HG03196 (cell line): ENCODE measurements at regions not wholly inside any gene's neighbourhood (a gene's known extent, or its start where the extent isn't known, plus 50 kb on each side); places are given as distances from the start of the nearest gene placed in this dataset.

Source experiments
- ATAC-seq: cut with Tn5 transposase; IDR thresholded peaks from one replicate; pipeline ENCODE4 v1.9.1; 2021; ENCODE audit not compliant: unreplicated experiment

DNA sequence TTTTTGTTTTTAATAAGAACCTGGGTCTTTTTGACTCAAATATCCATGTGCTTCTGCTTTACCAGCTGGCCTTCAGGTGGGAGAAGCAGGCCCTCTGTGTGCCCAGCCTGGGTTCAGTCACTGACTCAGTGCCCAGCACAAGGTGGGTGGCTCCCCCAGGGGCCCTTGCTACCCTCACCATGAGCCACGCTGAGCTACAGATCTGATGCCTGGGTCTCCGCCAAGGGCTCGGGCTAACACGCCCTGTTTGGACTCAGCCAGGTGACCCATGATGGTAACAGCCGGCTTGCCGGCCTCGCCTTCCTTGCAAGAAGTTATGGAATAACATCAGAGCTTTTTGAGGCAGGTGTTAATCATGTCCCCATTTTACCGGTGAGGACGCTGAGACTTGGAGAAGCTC is 109.5 kb upstream of the NLRP1 start:
- no peak for ATAC-seq

DNA sequence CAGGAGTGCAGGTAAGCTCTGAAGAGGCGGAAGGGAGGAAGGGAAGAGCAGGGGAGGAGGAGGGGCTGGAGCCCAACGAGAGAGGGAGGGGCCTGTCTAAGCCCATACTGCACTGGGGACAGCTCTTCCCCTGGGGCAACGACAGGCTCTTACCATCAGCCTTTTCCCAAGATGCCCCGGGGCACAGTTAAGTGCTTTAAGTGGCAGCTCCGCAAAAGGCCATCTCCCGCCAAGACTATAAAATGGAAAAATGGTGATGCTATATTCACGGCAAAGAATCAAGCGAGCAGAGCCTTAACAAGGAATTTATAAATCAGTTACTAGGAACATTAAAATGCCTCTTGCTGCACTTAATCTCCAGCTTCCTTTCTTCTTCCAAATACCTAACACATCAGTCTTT is 110.2 kb upstream of the NLRP1 start:
- ATAC-seq: no peak

DNA sequence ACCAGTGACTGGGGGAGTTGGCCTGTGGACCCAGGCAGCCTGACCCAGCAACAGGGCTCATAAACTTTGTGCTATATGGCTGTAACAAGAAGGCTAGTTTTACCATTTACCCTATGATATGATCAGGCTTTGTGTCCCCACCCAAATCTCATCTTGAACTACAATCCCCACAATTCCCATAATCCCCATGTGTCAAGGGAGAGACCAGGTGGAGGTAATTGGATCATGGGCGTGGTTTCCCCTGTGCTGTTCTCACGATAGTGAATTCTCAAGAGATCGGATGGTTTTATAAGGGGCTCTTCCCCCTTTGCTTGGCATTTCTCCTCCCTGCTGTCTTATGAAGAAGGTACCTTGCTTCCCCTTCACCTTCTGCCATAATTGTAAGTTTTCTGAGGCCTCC is 111.2 kb upstream of the NLRP1 start:
- no peak for ATAC-seq

DNA sequence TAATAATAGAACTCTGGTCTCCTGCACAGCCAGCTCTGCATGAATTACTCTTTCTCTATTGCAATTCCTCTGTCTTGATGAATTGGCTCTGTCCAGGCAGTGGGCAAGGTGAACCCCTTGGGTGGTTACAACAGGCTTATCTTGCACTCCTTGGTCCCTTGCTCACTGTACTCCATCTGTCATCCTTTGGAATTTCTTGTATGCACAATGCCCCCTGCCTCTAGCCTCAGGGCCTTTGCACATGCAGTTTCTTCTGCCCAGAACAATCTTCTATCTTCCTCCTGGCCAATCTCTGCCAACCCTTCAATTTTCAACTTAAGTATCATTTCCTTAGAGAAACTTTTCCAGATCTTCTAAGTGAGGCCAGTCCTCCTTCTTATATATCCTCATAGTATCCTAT is 114.7 kb upstream of the NLRP1 start:
- no peak for ATAC-seq

DNA sequence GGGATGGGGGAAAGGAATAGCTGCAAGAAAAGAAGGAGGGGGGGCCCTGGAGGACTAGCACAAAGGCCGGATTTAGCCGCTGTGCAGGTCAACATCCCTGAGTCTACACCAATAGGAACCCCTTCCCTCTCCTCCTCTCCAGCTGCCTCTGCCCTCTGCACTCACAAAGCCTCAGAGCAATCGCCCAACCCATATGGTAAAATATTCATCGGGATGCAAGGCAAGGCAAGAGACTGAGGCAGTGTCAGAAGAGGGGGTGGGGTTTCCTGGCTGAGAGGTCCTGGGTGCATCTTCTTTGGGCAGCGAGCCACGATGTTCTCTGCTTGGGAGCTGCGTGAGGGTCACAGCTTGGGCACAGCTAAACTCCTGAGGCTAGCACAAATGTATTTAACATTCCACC is 115.5 kb upstream of the NLRP1 start:
- ATAC-seq: no peak

DNA sequence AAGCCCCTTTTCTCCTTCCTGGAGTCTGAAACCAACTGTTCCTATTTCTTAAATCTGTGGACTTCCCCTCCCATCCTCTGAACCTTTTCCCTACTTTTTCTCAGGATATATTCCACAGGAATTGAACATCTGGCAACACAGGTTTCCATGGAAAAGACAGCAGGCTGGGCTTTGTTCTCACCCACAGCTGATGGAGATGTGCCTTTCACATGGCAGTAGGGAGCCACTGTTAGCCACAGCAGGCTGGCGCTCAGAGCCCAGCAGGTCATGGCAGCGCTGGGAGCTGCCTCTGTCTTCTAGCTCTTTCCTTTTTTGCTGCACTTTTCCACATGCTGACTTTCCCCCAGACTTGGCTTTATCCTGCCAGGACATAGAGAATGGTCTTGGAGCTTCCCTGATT is 116.4 kb upstream of the NLRP1 start:
- ATAC-seq: no peak

DNA sequence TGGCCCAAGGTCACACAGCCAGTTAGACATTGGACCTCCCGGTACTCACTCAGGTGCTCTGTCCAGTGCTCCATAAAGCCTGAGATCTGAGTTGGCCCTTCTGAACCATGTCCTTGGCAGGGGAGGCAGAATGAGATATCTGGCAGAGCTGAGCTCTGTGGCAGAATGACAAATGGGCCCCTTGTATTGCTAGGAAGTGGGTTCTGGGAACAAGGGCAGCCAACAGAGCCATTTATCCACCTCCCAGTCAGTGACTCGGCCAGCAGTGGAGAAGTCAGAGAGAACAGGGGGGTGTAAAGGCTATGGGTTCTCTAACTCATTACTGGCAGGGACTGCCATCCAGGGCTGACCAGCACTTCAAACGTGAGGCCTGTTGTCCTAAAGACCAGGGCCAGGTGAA is 117.1 kb upstream of the NLRP1 start:
- no peak for ATAC-seq

DNA sequence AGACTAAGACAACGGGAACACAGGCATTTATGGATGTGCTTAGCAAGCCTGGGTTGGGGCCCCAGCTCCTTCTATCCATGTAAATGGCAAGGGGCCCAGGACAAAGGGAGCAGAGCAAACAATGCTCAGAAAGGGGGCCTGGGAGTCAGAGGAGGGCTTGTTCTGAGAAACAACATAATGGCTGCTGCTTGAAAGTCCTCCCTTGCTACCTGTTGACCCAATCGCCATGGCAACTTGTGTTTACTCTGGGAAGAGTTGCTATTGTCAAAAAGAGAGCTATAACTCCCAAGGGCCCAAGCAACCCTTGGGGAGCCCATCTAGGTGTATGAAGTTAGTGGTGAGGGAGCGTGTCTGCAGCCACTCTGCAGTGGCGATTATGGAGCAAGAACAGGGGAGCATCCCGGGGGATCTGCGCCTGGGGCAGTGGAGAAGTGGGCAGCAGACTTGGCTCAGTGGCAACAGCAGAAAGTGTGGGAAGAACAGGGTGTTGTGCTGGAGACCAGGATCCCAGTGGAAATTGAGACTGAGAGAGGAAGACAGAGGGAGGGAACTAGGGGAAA is 118.7 kb upstream of the NLRP1 start:
- no peak for ATAC-seq

DNA sequence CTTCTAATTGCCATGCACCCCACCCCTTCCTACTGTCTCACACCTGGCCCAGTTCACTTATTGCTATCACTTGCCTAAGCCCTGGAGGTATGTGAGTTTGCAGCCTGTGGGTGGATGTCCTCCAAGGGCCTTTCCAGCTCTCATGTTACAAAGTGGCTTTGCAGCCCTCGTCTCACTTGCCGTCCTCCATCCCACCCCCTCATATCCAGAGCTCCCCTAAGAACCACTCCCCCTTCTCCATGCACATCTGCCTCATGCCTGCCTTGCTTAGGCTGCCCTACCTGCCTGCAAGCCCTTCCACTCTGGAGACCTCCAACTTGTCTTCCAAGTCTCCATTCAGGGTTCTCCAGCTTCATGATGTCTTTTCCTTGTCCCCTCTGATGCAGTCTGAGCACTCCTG is 119.4 kb upstream of the NLRP1 start:
- no peak for ATAC-seq

DNA sequence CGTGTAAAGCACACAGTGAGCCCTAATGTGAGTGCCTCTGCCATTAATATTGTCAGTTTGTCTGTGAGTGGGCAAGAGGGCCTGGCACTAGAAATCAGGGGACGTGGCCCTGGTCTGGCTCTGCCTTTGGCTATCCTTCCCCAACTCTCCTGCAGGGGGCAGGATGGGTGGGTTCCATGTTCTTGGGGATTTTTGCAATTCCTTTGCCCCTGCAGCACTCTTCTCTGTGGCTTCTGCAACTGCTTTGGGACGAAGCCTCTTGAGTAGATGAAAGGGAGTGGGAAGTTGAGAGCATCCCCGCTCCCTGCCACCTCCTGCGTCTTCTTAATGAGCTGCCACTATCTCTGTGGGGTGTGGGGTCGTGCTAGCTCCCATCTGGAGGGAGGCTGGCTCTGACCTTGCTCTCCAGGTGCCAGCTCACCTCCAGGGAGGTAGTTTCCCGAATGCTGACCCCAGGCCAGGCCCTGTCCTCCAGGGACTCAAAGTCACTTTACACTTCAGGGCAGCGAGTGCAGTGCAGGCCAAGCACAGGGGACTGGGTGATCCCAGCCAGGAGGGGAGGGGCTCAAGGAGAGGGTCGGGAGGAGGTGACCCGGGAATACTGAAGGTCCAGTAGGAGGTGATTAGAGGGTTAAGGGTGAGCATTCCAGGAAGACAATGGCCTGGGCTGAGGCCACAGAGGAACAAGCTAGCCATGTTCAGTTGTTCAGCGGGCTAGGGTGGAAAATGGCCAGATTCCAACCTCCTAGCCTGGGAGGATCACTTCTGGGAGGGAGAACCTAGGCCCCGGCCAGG is 121.0 kb upstream of the NLRP1 start:
- ATAC-seq: no peak

DNA sequence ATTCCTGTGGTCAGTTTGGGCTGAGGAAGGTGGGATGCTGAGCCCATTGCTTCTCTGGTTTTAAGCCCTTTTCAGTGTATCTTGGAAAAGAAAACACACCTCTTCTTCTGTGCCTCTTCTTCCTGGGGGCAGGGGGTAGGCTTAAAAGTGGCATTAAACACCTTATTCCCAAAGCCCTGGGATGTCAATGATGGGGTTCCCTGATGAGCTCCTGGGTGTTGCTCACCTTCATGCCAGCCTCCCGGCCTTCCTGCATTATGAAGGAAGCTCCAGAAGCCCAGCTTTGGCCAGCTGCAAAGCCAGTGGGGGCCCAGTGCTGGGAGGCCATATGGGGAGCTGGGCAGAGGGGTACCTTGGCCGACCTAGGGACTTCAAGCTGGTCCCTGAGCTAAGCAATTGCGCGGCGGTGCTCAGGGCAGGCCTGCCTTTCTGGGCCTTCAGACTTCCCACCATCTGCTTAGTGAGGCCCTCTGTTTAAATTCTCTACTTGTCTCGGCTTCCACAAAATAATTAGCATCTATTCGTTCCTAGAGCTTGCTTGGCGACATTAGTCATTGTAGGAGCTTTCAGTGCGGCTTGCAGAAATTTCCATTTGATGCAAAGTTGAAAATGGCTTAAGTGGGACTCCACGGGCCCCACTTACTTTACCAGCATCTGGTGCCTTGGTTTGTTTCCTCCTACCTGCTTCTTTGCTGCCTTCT is 121.7 kb upstream of the NLRP1 start:
- ATAC-seq: no peak

DNA sequence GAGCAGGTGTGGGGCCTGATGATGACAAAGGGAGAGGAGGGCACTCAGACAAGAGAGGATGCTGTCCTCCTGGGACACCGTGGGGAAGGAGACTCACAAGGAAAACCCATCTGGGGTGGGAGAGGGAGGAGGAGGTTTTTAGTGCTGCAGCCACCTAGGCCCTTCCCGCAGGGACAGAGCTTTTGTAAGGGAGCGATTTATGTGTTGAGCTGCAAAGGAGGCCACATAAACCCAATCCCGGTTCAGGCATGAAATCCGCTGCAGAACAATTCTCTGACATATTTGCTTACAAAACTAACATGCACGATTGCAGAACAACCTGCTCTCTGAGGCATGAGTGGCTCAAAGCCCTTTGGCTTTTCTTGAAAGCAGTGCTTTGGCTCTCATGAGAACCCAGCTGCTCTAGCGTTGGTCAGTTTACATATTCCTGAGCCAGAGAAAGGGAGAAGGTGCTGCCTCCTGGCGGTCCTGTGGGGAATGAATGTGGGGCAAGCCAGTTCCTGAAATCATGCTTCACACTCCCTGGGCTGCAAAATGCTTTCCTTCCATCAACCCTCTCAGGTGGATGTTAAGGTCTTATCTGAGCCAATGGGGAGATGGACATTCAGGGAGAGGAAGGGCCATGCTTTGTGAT is 122.4 kb upstream of the NLRP1 start:
- ATAC-seq: no peak

DNA sequence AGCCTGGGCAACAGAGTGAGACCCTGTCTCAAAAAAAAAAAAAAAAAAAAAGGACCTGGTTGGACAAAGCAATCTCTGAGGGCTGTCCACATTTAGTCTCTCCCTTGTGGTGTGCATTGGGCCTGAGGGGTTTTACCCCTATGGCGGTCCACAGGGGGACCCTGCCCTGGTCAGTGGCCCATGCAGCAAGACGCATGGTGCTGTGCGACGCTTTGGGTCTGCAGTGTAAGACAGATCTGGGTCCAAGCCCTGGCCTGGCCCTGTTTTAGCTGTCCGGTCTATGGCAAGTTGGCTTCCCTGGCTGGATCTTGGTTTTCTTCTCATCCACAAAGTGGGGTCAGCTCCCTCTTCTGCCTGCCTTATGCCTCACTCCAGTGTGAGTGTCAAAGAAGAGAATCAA is 123.2 kb upstream of the NLRP1 start:
- ATAC-seq: no peak

DNA sequence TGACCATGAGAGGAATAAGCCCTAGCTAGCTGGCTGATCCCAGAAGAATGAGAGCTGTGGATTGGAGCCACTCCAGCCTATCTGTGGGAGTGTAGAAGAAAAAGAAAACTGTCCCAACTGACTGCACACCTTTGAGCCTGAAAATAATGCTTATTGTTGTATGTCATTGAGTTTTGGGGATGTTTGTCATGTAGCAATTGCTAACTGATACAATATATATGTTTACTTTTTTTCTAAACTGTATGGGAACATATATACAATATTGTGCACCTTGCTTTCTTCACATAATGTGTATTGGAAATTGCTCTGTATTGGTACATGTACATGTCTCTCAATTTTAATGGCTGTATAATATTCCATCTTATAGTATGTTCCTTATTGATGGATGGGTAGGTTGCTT is 124.0 kb upstream of the NLRP1 start:
- ATAC-seq: no peak

DNA sequence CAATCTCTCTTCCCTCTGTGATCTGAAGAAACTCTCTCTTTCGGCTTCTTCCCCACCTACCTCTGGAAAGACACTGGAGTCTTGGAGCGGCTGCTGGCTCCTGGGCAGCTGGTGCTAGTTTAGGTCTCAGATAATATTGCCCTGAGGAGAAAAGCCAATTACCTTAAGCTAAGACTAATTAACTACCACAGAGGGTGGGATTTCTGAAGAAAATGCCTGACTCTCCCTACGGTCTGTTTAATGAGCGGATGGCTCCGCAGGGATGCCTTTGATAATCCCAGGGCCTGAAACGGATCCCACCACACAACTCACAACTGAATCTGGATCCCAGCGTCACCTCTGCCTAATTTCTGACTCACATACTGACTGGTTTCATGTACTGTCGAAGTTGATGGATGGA is 127.0 kb upstream of the NLRP1 start:
- no peak for ATAC-seq

DNA sequence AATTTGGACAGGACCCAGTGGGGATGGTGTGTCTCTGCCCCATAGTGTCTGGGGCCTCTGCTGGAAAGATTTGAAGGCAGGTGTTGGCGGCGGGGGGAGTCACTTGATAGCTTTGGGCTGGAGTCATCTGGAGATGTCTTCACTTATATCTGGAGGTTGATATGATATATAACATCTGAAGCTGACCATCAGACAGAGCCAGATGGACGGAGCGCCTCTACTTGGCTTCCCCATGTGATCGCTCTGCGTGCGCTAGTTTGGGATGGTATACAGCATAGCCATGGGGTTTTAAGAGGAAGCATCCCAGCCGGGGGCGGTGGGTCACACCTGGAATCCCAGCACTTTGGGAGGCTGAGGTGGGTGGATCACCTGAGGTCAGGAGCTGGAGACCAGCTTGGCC is 130.7 kb upstream of the NLRP1 start:
- no peak for ATAC-seq

DNA sequence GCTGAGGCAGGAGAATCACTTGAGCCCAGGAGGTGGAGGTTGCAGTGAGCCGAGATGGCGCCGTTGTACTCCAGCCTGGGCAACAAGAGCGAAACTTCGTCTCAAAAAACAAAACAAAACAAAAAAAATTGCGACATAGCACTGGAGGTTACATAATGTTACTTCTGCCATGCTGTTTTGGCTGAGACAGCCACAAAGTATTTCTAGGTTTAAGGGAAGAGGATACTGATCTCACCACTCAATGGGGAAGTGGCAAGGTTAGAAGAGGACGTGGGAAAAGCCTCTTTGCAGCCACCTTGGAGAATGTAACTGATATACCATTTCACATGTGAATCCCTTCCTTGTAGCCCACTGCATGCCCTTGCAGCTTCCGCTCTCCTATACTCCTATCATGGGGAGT is 131.2 kb upstream of the NLRP1 start:
- no peak for ATAC-seq

DNA sequence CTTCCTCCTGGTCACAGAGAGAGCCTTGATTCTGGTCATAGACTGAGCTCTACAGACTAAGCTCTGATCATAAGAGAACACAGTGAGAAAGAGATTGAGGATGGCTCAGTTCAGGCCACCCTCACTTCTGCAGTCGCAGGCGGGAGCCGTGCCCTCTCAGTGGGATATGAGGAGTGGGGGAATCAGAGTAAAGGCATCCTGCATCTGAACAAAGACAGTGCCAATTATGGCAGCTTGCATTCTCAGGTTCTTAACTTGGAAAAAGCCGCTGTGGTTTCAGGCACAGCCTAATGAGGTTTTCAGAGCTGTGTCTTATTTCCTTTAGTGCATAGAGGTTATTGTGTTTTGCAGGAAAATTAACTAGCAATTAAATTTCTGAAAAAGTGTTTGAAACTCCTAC is 134.4 kb upstream of the NLRP1 start:
- ATAC-seq: no peak

DNA sequence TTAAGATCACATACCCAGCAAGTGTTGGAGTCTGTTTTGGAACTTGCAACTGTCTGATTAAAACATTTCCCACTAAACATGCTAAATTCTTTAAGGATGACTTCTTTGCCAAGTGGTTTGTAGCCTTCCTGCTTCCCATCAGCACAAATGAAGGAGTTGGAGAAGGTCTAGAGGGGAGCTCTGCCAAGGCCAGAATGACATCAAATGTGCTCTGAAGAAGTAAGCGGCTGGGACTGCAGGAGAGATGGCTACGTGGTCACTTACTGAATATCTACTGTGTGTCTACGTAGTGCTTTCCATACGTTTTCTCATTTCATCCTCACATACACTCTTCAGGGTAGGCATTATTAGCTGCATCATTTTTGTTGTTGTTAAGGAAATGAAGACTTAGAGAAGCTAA is 135.7 kb upstream of the NLRP1 start:
- ATAC-seq: no peak

DNA sequence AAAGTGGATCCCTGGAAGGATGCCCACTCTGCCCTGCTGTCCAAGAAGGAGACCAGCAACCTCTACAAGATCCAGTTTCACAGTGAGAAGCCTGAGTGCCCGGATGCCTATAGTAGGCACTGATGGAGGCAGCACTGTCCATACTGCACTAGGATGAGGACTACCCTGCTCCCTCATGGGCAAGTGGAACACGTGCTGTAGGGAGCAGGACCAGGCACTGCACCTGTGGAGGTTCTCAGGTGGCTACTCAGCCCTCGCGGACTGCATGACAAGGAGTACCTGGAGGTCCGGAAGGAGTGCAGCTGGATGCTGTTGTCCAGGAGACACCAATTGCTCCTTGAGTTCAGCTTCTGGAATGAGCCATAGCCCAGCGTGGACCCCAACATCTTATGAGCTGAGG is 146.1 kb upstream of the NLRP1 start:
- ATAC-seq: no peak

DNA sequence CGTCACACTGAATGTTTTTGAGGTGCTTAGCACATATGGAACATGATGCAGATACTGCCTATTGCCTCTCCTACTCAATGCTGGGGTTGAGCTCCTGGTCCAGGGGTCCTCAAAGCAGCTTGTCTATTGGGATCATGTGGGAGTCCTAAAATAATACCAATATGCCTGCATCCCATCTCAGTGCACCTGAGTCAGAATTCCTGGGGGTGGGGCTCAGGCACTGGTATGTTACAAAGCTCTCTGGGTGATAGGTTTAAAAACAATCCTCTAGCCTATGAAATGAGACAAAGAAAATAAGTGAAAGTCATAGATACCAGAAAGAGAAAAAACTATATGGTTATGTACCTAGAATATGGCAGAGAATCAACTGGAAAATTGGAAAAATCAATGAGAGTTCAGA is 156.6 kb upstream of the NLRP1 start:
- ATAC-seq: no peak

DNA sequence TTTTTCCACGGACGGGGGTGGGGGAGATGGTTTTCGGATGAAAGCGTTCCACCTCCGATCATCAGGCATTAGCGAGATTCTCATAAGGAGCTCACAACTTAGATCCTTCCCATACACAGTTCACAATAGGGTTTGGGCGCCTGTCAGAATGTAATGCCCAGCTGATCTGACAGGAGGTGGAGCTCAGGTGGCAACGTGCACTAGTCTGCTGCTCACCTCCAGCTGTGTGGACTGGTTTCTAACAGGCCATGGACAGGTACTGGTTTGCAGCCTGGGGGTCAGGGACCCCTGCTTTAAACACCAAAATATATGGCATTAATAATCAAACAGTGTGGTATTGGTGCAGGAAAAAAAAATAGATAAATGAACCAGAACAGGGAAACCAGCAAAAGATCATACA is 157.5 kb upstream of the NLRP1 start:
- ATAC-seq: no peak
